Peyer's patch (tissue), 4 donors: ENCODE measurements at regions not wholly inside any gene's neighbourhood (a gene's known extent, or its start where the extent isn't known, plus 50 kb on each side); places are given as distances from the start of the nearest gene placed in this dataset.

Experiments
- DNase-seq, 3 donors: peaks; one replicate each; pipeline ENCODE4 v3.0.0-alpha.2; 2017 to 2019
- H3K27ac ChIP-seq, 4 donors: fragments of 200-600 bp; sonication (generic); one replicate each; pipeline ENCODE4 v1.5.1; 2016 to 2019
- H3K27me3 ChIP-seq, 2 donors: fragments of 200-600 bp; sonication (generic); one replicate each; pipeline ENCODE4 v1.5.1; 2019
- H3K36me3 ChIP-seq, 3 donors: fragments of 200-600 bp; sonication (generic); one replicate each; pipeline ENCODE4 v1.5.1; 2016 to 2019
- H3K4me1 ChIP-seq, 4 donors: fragments of 200-600 bp; sonication (generic); one replicate each; pipeline ENCODE4 v1.5.1; 2016 to 2019
- H3K4me3 ChIP-seq, 4 donors: fragments of 200-600 bp; sonication (generic); 1 replicate in 3 of 4; 2 replicates in 1 of 4; pipeline ENCODE4 v1.5.1; 2016 to 2019; ENCODE audit warnings: mild to moderate bottlenecking in 1 of 4
- H3K9me3 ChIP-seq, 4 donors: fragments of 200-600 bp; sonication (generic); one replicate each; pipeline ENCODE4 v1.5.1; 2016 to 2019; ENCODE audit warnings: mild to moderate bottlenecking in 1 of 4
- POLR2A ChIP-seq, 2 donors: fragments of 450-650 bp; IDR thresholded peaks; one replicate each; pipeline ENCODE4 v1.5.1; 2017; ENCODE audit warnings: antibody characterized with exemption in 2 of 2, mild to moderate bottlenecking in 2 of 2, moderate library complexity in 2 of 2
- TF ChIP-seq, protein P1 (sequence below), 6 experiments: fragments of 450-650 bp in 4 of 6; fragments of 200-600 bp in 2 of 6; sonication (generic) in 1 of 6; IDR thresholded peaks; one replicate each; pipeline ENCODE4 v1.5.1; 2017 to 2019; ENCODE audit warnings: antibody characterized with exemption in 6 of 6, mild to moderate bottlenecking in 3 of 6, moderate library complexity in 1 of 6

DNA sequence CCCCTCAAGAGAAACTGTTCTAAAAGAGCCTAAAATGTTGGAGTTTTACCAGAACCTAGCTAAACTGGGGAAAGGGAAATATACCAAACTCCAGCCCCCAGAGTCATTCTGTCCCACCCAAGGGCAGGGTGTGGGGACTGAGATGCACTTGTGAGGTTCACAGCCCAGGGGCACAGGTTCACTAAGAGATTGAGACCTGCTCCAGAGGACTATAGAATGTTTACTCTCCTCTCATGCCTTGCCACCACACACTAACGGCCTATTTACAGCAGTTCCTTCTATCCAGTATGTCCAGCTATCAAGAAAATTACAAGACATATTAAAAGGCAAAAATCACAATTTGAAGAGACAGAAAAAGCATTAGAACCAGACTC is 60.6 kb upstream of the PARP11 start:
- H3K9me3 ChIP-seq = no peaks in the 10 kb centered on the region
- no peak overlapping the region for H3K4me3 ChIP-seq

DNA sequence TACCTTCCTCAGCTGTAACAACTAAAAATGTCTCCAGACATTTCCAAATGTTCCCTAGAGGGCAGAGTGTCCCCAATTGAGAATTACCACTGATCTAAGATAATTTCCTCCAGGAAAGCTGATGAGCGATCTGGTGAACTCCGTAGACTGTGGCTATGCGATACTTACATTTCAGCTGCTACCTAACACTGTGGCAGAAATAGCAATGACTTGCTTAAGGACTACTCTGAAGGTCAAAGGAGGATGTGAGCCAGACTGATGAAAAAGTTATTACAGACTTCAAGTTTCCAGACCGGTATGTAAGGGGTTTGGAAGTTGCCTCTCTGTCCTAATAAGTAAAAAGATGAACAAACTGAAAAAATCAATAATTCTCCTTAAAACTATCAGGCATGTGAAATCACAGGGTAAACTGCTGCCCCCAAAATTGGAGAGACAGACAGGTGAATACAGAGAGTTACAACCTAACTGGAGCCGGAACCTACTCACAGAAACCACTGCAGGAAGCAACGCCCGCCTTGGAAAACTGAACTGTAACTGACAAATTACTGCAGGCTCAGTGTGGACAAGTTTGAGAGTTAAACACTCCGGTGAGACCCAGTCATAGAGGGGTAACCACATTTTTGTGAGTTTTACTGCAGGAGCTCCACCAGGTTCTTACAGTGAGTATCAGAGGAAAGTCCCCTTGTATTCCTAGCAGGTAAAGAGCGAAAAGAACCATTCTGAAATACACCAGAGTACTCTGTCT is 60.0 kb upstream of the PARP11 start:
- TF ChIP-seq, protein P1, sequence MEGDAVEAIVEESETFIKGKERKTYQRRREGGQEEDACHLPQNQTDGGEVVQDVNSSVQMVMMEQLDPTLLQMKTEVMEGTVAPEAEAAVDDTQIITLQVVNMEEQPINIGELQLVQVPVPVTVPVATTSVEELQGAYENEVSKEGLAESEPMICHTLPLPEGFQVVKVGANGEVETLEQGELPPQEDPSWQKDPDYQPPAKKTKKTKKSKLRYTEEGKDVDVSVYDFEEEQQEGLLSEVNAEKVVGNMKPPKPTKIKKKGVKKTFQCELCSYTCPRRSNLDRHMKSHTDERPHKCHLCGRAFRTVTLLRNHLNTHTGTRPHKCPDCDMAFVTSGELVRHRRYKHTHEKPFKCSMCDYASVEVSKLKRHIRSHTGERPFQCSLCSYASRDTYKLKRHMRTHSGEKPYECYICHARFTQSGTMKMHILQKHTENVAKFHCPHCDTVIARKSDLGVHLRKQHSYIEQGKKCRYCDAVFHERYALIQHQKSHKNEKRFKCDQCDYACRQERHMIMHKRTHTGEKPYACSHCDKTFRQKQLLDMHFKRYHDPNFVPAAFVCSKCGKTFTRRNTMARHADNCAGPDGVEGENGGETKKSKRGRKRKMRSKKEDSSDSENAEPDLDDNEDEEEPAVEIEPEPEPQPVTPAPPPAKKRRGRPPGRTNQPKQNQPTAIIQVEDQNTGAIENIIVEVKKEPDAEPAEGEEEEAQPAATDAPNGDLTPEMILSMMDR (IDR thresholded peaks at IDR 0.05) = no peak
- TF ChIP-seq POLR2A (IDR thresholded peaks at IDR 0.05) = no peak

More for the DNA sequence above, 60.6 kb upstream of the PARP11 start:
- no peak overlapping the region for H3K27ac ChIP-seq
- H3K27me3 ChIP-seq = no peaks in the 10 kb centered on the region
- H3K36me3 ChIP-seq = no peaks in the 10 kb centered on the region
- H3K4me1 ChIP-seq = no peaks in the 10 kb centered on the region
- no peak for DNase-seq
- TF ChIP-seq, protein P1 (IDR thresholded peaks at IDR 0.05) = no peak
- no peak for TF ChIP-seq POLR2A (IDR thresholded peaks at IDR 0.05)

DNA sequence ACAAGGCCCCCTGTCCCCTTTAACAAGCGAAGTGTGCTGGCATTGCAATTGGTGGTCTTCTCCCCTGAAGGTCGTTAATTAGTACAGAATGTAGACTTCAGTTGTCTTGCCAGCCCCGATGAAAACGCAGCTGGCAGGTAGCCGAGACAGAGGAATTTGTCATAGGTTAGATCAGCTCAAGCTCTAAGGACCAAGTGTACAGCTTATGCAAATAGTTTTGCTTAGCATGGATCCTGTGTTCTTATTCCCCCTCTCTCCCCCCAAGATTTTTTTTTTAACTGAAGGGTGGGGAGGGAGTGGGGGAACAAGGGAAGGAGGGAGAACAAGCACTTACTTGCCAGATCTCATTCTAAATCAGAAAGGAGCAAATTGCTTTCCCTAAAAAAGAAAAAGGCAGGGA is 58.6 kb upstream of the PARP11 start:
- Histone ChIP-seq H3K4me3 (no peak overlapping the region), H3K27me3 (no peaks in the 10 kb centered on the region), H3K4me1 (no peaks in the 10 kb centered on the region), H3K27ac (no peak overlapping the region), H3K36me3 (no peaks in the 10 kb centered on the region), H3K9me3 (no peaks in the 10 kb centered on the region)
- TF ChIP-seq, protein P1 (IDR thresholded peaks at IDR 0.05) = no peak
- no peak for TF ChIP-seq POLR2A (IDR thresholded peaks at IDR 0.05)
- DNase-seq = no peak

More for the DNA sequence above, 60.0 kb upstream of the PARP11 start:
- H3K4me3 ChIP-seq = no peak overlapping the region
- no peaks in the 10 kb centered on the region for H3K4me1 ChIP-seq
- H3K9me3 ChIP-seq = no peaks in the 10 kb centered on the region
- no peaks in the 10 kb centered on the region for H3K27me3 ChIP-seq
- H3K36me3 ChIP-seq = no peaks in the 10 kb centered on the region
- no peak for DNase-seq
- H3K27ac ChIP-seq = no peak overlapping the region

DNA sequence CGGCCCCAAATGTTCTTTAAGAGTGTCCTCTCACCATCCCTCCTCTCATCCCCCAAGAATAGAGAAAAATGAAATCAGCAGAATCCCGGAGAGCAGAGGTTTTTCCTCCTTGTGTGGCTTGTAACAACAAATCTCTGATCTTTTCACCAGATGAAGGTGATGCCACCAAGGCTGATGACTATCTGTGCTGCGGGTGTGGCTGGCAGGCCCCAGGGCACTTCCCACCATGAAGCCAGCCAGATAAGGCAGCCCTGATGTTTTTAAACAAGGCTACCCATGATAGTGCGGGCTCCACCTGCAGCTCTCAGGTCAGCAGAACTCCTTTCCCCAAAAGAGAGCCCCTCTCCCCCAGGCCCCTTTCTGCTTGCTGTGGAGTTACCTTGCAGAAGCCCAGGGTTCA is 58.0 kb upstream of the PARP11 start:
- H3K4me3 ChIP-seq = no peak overlapping the region
- H3K36me3 ChIP-seq = no peaks in the 10 kb centered on the region
- no peak overlapping the region for H3K27ac ChIP-seq
- H3K9me3 ChIP-seq = no peaks in the 10 kb centered on the region
- H3K4me1 ChIP-seq = no peaks in the 10 kb centered on the region
- DNase-seq = no peak
- TF ChIP-seq, protein P1 (IDR thresholded peaks at IDR 0.05) = no peak
- no peak for TF ChIP-seq POLR2A (IDR thresholded peaks at IDR 0.05)
- no peaks in the 10 kb centered on the region for H3K27me3 ChIP-seq

DNA sequence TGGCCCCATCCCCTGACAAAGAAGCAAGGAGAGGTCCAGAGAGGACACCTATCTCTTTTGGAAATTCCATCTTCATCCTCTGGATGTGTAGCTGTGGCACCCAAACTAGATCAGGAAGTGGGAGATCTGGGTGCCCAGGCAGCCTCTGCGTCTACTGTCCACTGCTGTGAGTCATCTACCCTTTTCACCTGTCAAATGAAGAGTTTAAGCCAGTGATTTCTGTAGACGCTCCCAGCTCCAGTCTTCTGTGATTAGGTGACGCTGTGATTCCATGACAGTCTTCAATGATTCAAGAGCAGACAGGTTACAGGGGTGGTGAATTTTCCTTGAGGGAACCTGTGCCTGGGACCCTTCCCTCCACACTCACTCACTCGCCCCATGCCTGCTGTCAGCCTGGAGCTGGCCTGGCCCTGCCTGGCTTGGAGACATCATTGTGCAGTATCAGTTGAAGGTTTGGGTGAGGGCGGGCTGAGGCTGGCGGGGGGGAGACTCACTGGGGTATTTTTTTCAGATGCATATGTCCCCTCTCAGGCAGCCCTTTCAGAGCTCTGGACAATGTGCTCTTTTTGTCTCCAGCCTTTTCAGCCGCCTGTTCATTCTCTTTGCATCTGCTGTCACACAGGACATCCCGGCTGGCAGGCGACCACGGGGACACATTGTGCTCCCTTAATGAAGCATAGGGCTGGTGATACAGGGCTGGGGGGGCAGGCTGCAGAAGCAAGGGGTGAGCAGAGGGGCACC is 56.8 kb upstream of the PARP11 start:
- no peak overlapping the region for H3K27ac ChIP-seq
- H3K36me3 ChIP-seq = no peaks in the 10 kb centered on the region
- H3K4me3 ChIP-seq = no peak overlapping the region
- no peaks in the 10 kb centered on the region for H3K9me3 ChIP-seq
- TF ChIP-seq, protein P1 (IDR thresholded peaks at IDR 0.05) = no peak
- TF ChIP-seq POLR2A (IDR thresholded peaks at IDR 0.05) = no peak
- DNase-seq = no peak
- no peaks in the 10 kb centered on the region for H3K27me3 ChIP-seq
- no peaks in the 10 kb centered on the region for H3K4me1 ChIP-seq
